RWPE1 (cell line): ENCODE measurements at regions not wholly inside any gene's neighbourhood (a gene's known extent, or its start where the extent isn't known, plus 50 kb on each side); places are given as distances from the start of the nearest gene placed in this dataset.

ENCODE experiments used
- CTCF ChIA-PET: fragments of 350-600 bp; sonication (Branson Sonifier 250); formaldehyde crosslinking; extraction: SDS; loops from one replicate; lab custom pipeline; 2021; lab: Yijun Ruan, JAX
- POLR2A ChIA-PET: fragments of 400-600 bp; formaldehyde crosslinking; extraction: SDS; loops from one replicate; lab custom pipeline; 2020; ENCODE audit warnings: antibody characterized with exemption; ENCODE audit not compliant: low non-redundant PET; lab: Yijun Ruan, JAX
- DNase-seq: peaks from one replicate; pipeline ENCODE4 v3.0.0; 2012; ENCODE audit warnings: low spot score
- H3K27ac ChIP-seq: fragments of 450-650 bp; 2 replicates; pipeline ENCODE4 v1.5.1; 2017
- CTCF ChIP-seq: fragments of 450-650 bp; conservative IDR thresholded peaks from 2 replicates; pipeline ENCODE4 v1.5.1; 2017; ENCODE audit warnings: low read depth, mild to moderate bottlenecking

GRCh38 chr3:144556392-144556791 lies 584.8 kb downstream of the DIPK2A start:
- POLR2A ChIA-PET = no interaction called here
- no peak for TF ChIP-seq CTCF
- no peak for DNase-seq
- CTCF ChIA-PET = no interaction called here
- H3K27ac ChIP-seq = no peak overlapping the region

- POLR2A ChIA-PET = no interaction called here
- DNase-seq = peak; percentile 8
- no peak overlapping the region for H3K27ac ChIP-seq
- CTCF ChIA-PET = no interaction called here
- TF ChIP-seq CTCF = no peak
Measured at GRCh38 chr3:144557515-144557914, 585.9 kb downstream of the DIPK2A start.

- POLR2A ChIA-PET = no interaction called here
- CTCF ChIA-PET = interaction anchor here (0.6 kb wide), 1 partner anchor 11 kb away, joined by 3 read pairs; no protein-coding TSS in a partner anchor
- no peak overlapping the region for H3K27ac ChIP-seq
- no peak for DNase-seq
- TF ChIP-seq CTCF = no peak
Measured at GRCh38 chr3:144564011-144564410, 592.4 kb downstream of the DIPK2A start.

- ChIA-PET CTCF (no interaction called here), POLR2A (no interaction called here)
- no peak for TF ChIP-seq CTCF
- DNase-seq = no peak
- no peak overlapping the region for H3K27ac ChIP-seq
Measured at GRCh38 chr3:144566320-144566719, 594.7 kb downstream of the DIPK2A start.

- no peak for TF ChIP-seq CTCF
- no peak overlapping the region for H3K27ac ChIP-seq
- ChIA-PET CTCF (no interaction called here), POLR2A (no interaction called here)
- DNase-seq = no peak
Measured at GRCh38 chr3:144569651-144570050, 598.0 kb downstream of the DIPK2A start.

- CTCF ChIA-PET = no interaction called here
- POLR2A ChIA-PET = no interaction called here
- H3K27ac ChIP-seq = no peak overlapping the region
- TF ChIP-seq CTCF = no peak
- DNase-seq = no peak
Measured at GRCh38 chr3:144583871-144584270, 612.2 kb downstream of the DIPK2A start.

GRCh38 chr3:144585408-144585807 lies 613.8 kb downstream of the DIPK2A start:
- POLR2A ChIA-PET = no interaction called here
- DNase-seq = no peak
- CTCF ChIA-PET = no interaction called here
- H3K27ac ChIP-seq = no peak overlapping the region
- no peak for TF ChIP-seq CTCF
